Suprapubic skin (tissue), 4 donors: ENCODE measurements at regions not wholly inside any gene's neighbourhood (a gene's known extent, or its start where the extent isn't known, plus 50 kb on each side); places are given as distances from the start of the nearest gene placed in this dataset.

Experiments
- DNase-seq, 2 donors: peaks; one replicate each; pipeline ENCODE4 v3.0.0-alpha.2; 2019; ENCODE audit warnings: low spot score in 2 of 2
- H3K27ac ChIP-seq: fragments of 200-600 bp; sonication (generic); one replicate; pipeline ENCODE4 v1.5.1; 2019
- H3K27me3 ChIP-seq: fragments of 200-600 bp; sonication (generic); one replicate; pipeline ENCODE4 v1.5.1; 2019
- H3K36me3 ChIP-seq: fragments of 200-600 bp; sonication (generic); one replicate; pipeline ENCODE4 v1.5.1; 2019
- H3K4me1 ChIP-seq: fragments of 200-600 bp; sonication (generic); one replicate; pipeline ENCODE4 v1.5.1; 2019
- H3K4me3 ChIP-seq: fragments of 200-600 bp; sonication (generic); one replicate; pipeline ENCODE4 v1.5.1; 2019; ENCODE audit warnings: mild to moderate bottlenecking
- H3K9me3 ChIP-seq: fragments of 200-600 bp; sonication (generic); one replicate; pipeline ENCODE4 v1.5.1; 2019
- CTCF ChIP-seq, 2 donors: fragments of 200-600 bp in 1 of 2; fragments of 450-650 bp in 1 of 2; sonication (generic) in 1 of 2; IDR thresholded peaks; one replicate each; pipeline ENCODE4 v1.5.1; 2016 to 2019; ENCODE audit warnings: antibody characterized with exemption in 2 of 2, mild to moderate bottlenecking in 1 of 2, moderate library complexity in 1 of 2
- EP300 ChIP-seq: sonication (generic); formaldehyde crosslinking; IDR thresholded peaks from one replicate; pipeline ENCODE4 v1.6.1; 2017; ENCODE audit warnings: antibody characterized with exemption
- POLR2A ChIP-seq, 2 donors: fragments of 450-650 bp; IDR thresholded peaks; one replicate each; pipeline ENCODE4 v1.6.1; 2017; ENCODE audit warnings: antibody characterized with exemption in 2 of 2, mild to moderate bottlenecking in 2 of 2, moderate library complexity in 2 of 2
- POLR2AphosphoS5 ChIP-seq, 3 donors: sonication (generic); formaldehyde crosslinking; IDR thresholded peaks; one replicate each; pipeline ENCODE4 v1.6.1; 2017; ENCODE audit warnings: antibody characterized with exemption in 3 of 3
- WGBS: methylation state at CpG from one replicate; pipeline ENCODE4 v1.1.5; 2018; 5-methylcytosine and 5-hydroxymethylcytosine counted together

DNA sequence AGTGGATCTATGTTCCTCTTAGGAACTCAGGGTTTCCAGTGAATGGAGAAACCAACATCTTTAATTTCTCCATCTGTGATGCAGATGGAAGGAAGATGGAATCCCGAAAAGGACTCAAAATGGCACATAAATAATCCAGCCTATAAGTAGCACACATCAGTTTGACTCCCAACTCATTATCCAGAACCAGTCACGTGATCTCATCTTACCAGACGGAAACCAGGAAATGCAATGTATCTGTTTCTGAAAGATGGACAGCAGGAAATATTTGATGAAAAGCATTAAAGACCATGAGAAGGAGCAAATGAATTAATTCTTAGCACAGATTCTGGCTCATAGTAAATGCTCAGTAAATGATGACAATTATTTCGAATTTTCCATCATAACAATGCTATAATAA lies 443.1 kb upstream of the FMR1 start:
- H3K4me3 ChIP-seq = no peak overlapping the region
- no peak for TF ChIP-seq POLR2AphosphoS5 (IDR thresholded peaks at IDR 0.05)
- no peak for TF ChIP-seq CTCF (IDR thresholded peaks at IDR 0.05)
- TF ChIP-seq POLR2A (IDR thresholded peaks at IDR 0.05) = no peak
- no peak for TF ChIP-seq EP300
- H3K27ac ChIP-seq = no peak overlapping the region
- H3K4me1 ChIP-seq = no peaks in the 10 kb centered on the region
- DNase-seq = no peak
- WGBS = 46% methylated on average over 4 of the region's 4 CpGs
- H3K36me3 ChIP-seq = no peaks in the 10 kb centered on the region
- H3K27me3 ChIP-seq = no peaks in the 10 kb centered on the region
- no peaks in the 10 kb centered on the region for H3K9me3 ChIP-seq

GRCh38 chrX:147476008-147476407 lies 435.7 kb upstream of the FMR1 start:
- H3K4me1 ChIP-seq = no peaks in the 10 kb centered on the region
- H3K4me3 ChIP-seq = no peak overlapping the region
- H3K27ac ChIP-seq = no peak overlapping the region
- H3K9me3 ChIP-seq = no peaks in the 10 kb centered on the region
- 24% methylated on average over 7 of the region's 7 CpGs for whole genome bisulfite sequencing
- no peak for TF ChIP-seq CTCF (IDR thresholded peaks at IDR 0.05)
- TF ChIP-seq POLR2A (IDR thresholded peaks at IDR 0.05) = no peak
- no peak for TF ChIP-seq POLR2AphosphoS5 (IDR thresholded peaks at IDR 0.05)
- no peak for TF ChIP-seq EP300
- DNase-seq = no peak
- no peaks in the 10 kb centered on the region for H3K36me3 ChIP-seq
- H3K27me3 ChIP-seq = no peaks in the 10 kb centered on the region

DNA sequence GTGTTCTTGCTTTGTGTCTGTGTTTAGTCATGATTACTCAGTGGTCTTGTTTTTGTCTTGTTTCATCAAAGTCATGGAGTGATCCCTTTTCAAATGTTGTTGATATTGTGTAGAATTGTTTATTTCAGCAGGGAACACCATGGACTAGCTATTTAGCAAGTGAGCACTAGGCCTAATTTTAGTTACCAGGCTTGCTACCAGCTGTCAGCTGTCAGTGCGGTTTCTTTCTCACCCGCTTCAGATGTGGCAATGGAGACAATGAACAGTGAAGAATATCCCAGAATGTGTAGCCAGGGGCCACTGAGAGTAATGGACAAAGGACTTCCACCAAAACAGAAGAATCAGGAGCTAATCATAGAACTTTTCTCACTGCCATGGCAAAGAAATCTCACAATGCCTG lies 432.8 kb upstream of the FMR1 start:
- TF ChIP-seq POLR2AphosphoS5 (IDR thresholded peaks at IDR 0.05) = no peak
- no peak for TF ChIP-seq CTCF (IDR thresholded peaks at IDR 0.05)
- no peak for TF ChIP-seq POLR2A (IDR thresholded peaks at IDR 0.05)
- no peak for TF ChIP-seq EP300
- no peaks in the 10 kb centered on the region for H3K27me3 ChIP-seq
- no peak overlapping the region for H3K27ac ChIP-seq
- no peak for DNase-seq
- H3K4me3 ChIP-seq = no peak overlapping the region
- no peaks in the 10 kb centered on the region for H3K9me3 ChIP-seq
- H3K36me3 ChIP-seq = no peaks in the 10 kb centered on the region
- no peaks in the 10 kb centered on the region for H3K4me1 ChIP-seq
- WGBS = 85% methylated on average over 2 of the region's 2 CpGs

- H3K4me3 ChIP-seq = no peak overlapping the region
- DNase-seq = no peak
- WGBS = no CpG with 5 or more reads among the region's 2 CpGs
- no peaks in the 10 kb centered on the region for H3K9me3 ChIP-seq
- no peaks in the 10 kb centered on the region for H3K36me3 ChIP-seq
- TF ChIP-seq POLR2A (IDR thresholded peaks at IDR 0.05) = no peak
- TF ChIP-seq POLR2AphosphoS5 (IDR thresholded peaks at IDR 0.05) = no peak
- no peak for TF ChIP-seq EP300
- TF ChIP-seq CTCF (IDR thresholded peaks at IDR 0.05) = no peak
- H3K27ac ChIP-seq = no peak overlapping the region
- H3K27me3 ChIP-seq = no peaks in the 10 kb centered on the region
- H3K4me1 ChIP-seq = no peaks in the 10 kb centered on the region
Measured at GRCh38 chrX:147485207-147485606, 426.5 kb upstream of the FMR1 start.

DNA sequence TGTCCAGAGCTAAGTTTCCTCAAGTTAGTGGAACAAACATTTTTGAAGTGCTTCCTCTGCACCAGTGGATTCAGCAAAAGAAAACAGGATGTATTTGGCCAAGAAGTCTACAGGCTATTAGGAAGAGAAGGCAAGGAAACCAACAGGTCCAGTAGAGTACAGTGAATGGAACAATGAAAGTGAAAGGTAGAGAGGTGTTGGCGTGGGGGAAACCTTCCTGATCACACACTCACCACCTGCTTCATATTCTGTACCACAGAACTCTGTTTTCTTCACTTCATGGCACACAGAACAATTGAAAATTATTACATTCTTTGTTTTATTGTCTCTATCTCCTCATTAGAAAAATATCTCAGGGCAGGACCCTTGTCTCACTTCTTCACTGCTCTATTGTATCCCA lies 417.4 kb upstream of the FMR1 start:
- Histone ChIP-seq H3K36me3 (no peaks in the 10 kb centered on the region), H3K4me3 (no peak overlapping the region), H3K27ac (no peak overlapping the region), H3K4me1 (no peaks in the 10 kb centered on the region), H3K27me3 (no peaks in the 10 kb centered on the region), H3K9me3 (no peaks in the 10 kb centered on the region)
- no peak for TF ChIP-seq CTCF (IDR thresholded peaks at IDR 0.05)
- TF ChIP-seq POLR2A (IDR thresholded peaks at IDR 0.05) = no peak
- no peak for TF ChIP-seq POLR2AphosphoS5 (IDR thresholded peaks at IDR 0.05)
- TF ChIP-seq EP300 = no peak
- 45% methylated on average over 1 of the region's 1 CpG for WGBS
- no peak for DNase-seq
